Thoracic aorta (tissue), 2 donors: ENCODE measurements at regions not wholly inside any gene's neighbourhood (a gene's known extent, or its start where the extent isn't known, plus 50 kb on each side); places are given as distances from the start of the nearest gene placed in this dataset.
"Not testable (repeated sequence)": the region's sequence is repeated elsewhere in the genome, so short reads cannot be mapped to it uniquely, and the experiment has no call there.

ENCODE experiments used
- ATAC-seq: fragments of 150-250 bp; one replicate; pipeline ENCODE4 v1.8.0; 2017; ENCODE audit warnings: low read depth; ENCODE audit not compliant: insufficient number of reproducible peaks, low FRiP score
- DNase-seq: peaks from one replicate; pipeline ENCODE4 v3.0.0-alpha.2; 2020; ENCODE audit warnings: low spot score
- H3K27ac ChIP-seq, 2 donors: fragments of 200-600 bp; sonication (generic); 1 replicate in 1 of 2; 2 replicates in 1 of 2; pipeline ENCODE4 v1.5.1; 2016; ENCODE audit warnings: mild to moderate bottlenecking in 2 of 2, moderate library complexity in 2 of 2
- H3K27me3 ChIP-seq: fragments of 200-600 bp; sonication (generic); replicated peaks from 2 replicates; pipeline ENCODE4 v1.6.0; 2016; ENCODE audit warnings: mild to moderate bottlenecking; ENCODE audit not compliant: insufficient read depth
- H3K36me3 ChIP-seq: fragments of 200-600 bp; sonication (generic); one replicate; pipeline ENCODE4 v1.5.1; 2016
- H3K4me1 ChIP-seq, 2 donors: fragments of 200-600 bp; sonication (generic); 1 replicate in 1 of 2; 2 replicates in 1 of 2; pipeline versions ENCODE4 v1.5.1 to v1.6.0; 2016; ENCODE audit warnings: low read depth in 2 of 2, mild to moderate bottlenecking in 1 of 2; ENCODE audit not compliant: control insufficient read depth in 1 of 2
- H3K4me3 ChIP-seq: fragments of 200-600 bp; sonication (generic); 2 replicates; pipeline ENCODE4 v1.5.1; 2016; ENCODE audit warnings: mild to moderate bottlenecking
- H3K9me3 ChIP-seq: fragments of 200-600 bp; sonication (generic); 2 replicates; pipeline ENCODE4 v1.5.1; 2016
- TF ChIP-seq, protein P1 (sequence below): fragments of 200-600 bp; sonication (generic); IDR thresholded peaks from one replicate; pipeline ENCODE4 v1.5.1; 2019; ENCODE audit warnings: antibody characterized with exemption

DNA sequence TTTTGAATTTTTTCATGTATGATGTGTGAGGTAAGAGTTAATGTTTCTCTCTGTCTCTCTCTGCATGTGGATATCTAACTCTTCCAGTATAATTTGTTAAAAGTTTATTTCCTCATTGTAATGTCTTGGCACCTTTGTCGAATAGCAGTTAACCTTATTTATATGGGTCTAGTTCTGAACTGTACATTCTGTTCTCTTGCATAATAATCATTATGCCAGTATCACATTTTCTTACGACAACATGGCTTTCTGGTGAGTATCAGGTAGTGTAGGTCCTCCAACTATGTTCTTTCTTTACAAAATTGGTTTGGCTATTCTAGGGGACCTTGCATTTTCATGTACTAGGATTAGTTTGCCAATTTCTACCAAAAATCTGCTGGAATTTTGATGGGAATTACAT is 337.0 kb upstream of the FZD8 start:
- Histone ChIP-seq H3K4me1 (no peaks in the 10 kb centered on the region), H3K4me3 (no peak overlapping the region), H3K9me3 (no peaks in the 10 kb centered on the region), H3K36me3 (no peaks in the 10 kb centered on the region), H3K27me3 (no peaks in the 10 kb centered on the region), H3K27ac (no peak overlapping the region)
- DNase-seq: no peak
- TF ChIP-seq, protein P1, sequence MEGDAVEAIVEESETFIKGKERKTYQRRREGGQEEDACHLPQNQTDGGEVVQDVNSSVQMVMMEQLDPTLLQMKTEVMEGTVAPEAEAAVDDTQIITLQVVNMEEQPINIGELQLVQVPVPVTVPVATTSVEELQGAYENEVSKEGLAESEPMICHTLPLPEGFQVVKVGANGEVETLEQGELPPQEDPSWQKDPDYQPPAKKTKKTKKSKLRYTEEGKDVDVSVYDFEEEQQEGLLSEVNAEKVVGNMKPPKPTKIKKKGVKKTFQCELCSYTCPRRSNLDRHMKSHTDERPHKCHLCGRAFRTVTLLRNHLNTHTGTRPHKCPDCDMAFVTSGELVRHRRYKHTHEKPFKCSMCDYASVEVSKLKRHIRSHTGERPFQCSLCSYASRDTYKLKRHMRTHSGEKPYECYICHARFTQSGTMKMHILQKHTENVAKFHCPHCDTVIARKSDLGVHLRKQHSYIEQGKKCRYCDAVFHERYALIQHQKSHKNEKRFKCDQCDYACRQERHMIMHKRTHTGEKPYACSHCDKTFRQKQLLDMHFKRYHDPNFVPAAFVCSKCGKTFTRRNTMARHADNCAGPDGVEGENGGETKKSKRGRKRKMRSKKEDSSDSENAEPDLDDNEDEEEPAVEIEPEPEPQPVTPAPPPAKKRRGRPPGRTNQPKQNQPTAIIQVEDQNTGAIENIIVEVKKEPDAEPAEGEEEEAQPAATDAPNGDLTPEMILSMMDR: no peak
- ATAC-seq: no peak

DNA sequence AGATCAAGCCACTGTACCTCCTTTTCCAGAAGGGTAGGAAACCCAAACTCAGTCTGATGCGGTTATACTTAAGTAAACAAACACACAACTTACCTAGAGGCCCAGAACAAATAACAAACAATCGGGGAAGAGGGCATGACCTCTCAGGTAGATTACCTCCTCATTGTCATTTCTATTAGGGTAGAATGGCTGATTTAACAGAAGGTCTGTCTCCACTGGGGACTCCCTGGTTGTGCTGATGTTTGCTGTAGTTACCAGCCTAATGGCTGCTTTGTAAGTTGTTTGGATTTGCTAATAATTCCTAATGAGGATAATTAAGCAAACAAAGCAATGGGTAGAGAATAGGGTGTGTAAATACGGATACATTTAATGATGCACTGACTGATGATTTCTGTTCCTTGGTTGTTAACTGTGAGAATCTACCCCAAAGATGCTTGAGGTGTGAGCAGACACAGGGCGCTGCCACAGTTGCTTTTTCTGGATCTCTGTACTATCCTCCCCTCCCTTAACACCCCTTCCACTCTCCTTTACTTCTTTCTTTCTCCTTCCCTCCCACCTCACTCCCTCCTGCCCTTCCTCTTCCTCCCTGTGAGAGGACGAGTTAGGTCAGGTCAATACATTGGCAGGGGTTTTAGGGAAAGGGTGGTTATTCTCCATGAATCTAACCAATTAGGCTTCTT is 332.0 kb upstream of the FZD8 start:
- ATAC-seq, H3K4me3 ChIP-seq, H3K27ac ChIP-seq, H3K9me3 ChIP-seq, H3K27me3 ChIP-seq, H3K36me3 ChIP-seq, H3K4me1 ChIP-seq, DNase-seq: not testable (repeated sequence)

DNA sequence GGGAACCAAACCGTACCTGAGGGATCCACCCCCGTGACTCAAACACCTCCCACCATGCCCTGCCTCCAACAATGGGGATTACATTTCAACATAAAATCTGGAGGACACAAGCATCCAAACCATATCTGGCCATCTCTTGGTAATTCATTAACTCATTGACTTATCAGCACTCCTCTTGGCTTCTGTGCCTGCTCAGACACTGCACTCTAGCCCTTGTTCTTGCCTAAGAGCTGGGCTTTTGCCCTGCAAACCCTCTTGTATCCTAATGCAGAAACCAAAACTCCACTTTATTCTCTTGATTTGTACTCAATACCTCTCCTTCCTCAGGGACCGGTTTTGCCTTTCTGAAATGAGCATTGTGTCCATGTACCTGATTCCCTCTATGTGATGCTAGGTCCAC is 330.2 kb upstream of the FZD8 start:
- Histone ChIP-seq H3K27me3 (no peaks in the 10 kb centered on the region), H3K4me1 (no peaks in the 10 kb centered on the region), H3K27ac (no peak overlapping the region), H3K4me3 (no peak overlapping the region), H3K36me3 (no peaks in the 10 kb centered on the region), H3K9me3 (no peaks in the 10 kb centered on the region)
- DNase-seq (no peak), ATAC-seq (no peak)
- TF ChIP-seq, protein P1: no peak

DNA sequence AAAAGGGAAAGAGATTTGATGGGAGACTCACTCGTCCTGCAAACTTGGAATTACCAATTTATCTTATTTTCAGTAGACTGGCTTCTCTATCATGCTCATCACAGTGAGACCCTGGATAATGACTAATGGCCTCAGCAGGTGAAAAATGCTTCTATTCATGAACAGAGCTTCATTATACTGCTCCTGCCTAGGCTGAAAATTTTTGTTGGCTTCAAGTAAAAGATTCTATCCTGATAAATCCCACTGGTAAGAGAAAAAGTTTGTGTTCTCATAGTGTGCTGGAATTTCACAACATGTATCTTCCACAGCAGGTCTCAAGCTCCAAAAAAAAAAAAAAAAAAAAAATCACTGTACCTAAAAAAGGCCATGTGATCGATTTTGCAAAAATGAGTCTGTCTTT is 329.3 kb upstream of the FZD8 start:
- Histone ChIP-seq H3K27me3 (no peaks in the 10 kb centered on the region), H3K36me3 (no peaks in the 10 kb centered on the region), H3K4me1 (no peaks in the 10 kb centered on the region), H3K9me3 (no peaks in the 10 kb centered on the region), H3K27ac (no peak overlapping the region), H3K4me3 (no peak overlapping the region)
- TF ChIP-seq, protein P1: no peak
- DNase-seq (no peak), ATAC-seq (no peak)

DNA sequence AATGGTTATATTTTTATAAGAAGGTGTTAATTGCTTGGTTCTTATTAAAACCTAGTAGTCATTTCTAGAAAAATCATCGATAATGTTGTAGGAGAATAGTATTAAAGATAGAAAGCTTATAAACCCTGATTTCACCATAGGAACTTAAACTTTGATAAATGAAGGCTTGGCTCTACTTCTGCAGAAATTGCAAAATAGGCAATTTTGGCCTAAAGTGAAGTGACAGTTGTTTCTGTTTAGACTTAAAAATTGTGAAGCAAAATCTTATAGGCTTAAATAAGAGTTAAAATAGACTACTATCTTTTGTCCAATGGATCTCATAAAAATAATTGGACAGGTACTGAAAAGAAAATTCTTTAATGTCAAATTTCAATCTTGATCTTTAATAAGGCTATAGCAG is 321.6 kb upstream of the FZD8 start:
- Histone ChIP-seq H3K9me3 (no peaks in the 10 kb centered on the region), H3K27ac (no peak overlapping the region), H3K36me3 (no peaks in the 10 kb centered on the region), H3K4me3 (no peak overlapping the region), H3K4me1 (peaks cover 5 to 9% of the 10 kb centered on the region in 2 donors), H3K27me3 (no peaks in the 10 kb centered on the region)
- ATAC-seq: no peak
- no peak for DNase-seq
- TF ChIP-seq, protein P1: no peak

DNA sequence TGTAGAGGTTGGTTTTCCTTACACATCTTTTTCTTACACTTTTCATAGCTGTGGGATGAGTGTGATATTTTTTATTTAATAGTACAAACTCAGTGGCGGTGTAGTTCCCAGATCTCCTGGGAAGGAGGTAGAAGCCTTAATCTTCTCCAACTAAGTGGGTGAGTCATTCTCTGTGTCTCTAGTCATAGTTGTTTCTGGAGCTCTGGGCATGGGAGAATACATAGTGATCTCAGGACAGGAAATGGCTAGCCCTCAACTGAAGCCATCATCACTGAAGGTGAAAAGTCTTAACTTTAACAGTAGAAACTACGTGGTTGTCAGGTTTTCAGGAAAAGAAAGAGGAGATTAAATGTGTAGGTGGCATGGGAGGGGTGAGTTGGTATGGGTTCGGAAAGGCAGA is 319.4 kb upstream of the FZD8 start:
- H3K27ac ChIP-seq: no peak overlapping the region
- H3K4me1 ChIP-seq: peaks cover 10 to 16% of the 10 kb centered on the region in 2 donors
- no peaks in the 10 kb centered on the region for H3K9me3 ChIP-seq
- H3K27me3 ChIP-seq: no peaks in the 10 kb centered on the region
- no peak for DNase-seq
- TF ChIP-seq, protein P1: no peak
- ATAC-seq: no peak
- no peaks in the 10 kb centered on the region for H3K36me3 ChIP-seq
- H3K4me3 ChIP-seq: no peak overlapping the region
